ENCODE measurements at regions not wholly inside any gene's neighbourhood (a gene's known extent, or its start where the extent isn't known, plus 50 kb on each side); places are given as distances from the start of the nearest gene placed in this dataset.

DNA sequence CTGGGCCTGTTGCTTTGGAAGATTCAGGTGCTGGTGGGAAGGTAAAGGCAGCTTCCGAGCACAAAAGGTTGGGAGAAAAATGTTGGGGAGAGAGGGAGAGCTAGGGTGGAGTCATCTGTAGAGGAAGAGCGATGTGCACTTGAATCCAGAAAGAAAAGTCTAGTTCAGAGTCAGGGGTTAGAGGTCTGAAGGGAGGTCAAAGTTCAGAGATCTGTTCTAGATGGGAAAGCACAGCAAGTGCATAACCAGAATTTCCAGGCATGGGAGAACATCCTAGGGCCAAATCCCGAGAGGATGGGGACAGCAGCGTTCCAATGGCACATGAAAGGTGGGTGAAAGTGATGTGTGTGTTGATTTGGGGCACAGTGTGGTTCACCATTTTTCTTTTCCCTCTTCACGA is 51.5 kb upstream of the MKLN1 start:
- no peak for ATAC-seq
- no peak for DNase-seq (ENCODE audit: low spot score)

DNA sequence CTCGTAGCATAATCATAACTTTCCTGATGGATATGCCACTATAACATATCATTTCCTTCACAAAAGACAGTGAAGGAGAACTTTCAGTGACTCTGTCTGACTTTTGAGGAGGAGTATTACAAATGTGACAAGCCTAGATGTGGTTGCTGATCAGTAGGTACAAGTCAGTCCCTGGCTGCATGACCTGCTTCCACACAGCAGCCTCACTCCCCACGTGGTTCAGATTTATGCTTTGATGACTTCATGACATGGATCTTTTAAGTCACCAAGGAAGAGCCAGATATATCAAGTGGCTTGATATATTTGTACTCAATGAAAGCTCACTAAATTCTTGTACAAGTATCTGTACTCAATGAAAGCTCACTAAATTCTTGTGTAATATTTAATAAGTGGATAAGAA is 50.9 kb upstream of the MKLN1 start:
- DNase-seq (ENCODE audit: low spot score) (no peak), ATAC-seq (no peak)

All from left lobe of liver (tissue), 2 donors.